ENCODE measurements at regions not wholly inside any gene's neighbourhood (a gene's known extent, or its start where the extent isn't known, plus 50 kb on each side); places are given as distances from the start of the nearest gene placed in this dataset.

DNA sequence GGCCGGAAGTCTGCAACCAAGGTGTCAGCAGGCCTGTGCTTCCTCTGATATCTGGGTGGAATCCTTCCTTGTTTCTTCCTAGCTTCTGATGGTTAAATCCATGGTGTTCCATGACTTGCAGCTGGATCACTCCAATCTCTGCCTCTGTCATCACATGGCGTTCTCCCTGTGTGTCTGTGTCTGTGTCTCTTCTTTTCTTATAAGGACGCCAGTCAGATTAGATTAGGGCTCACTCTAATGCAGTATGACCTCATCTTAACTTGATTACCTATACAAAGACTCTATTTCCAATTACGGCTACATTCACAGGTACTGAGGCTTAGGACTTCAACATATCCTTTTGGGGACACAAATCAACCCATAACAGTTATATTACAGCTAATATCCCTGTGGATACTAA lies 70.3 kb upstream of the FAM3C start:
- H3K4me3 ChIP-seq (ENCODE audit: low read depth, low read length) = no peak overlapping the region

DNA sequence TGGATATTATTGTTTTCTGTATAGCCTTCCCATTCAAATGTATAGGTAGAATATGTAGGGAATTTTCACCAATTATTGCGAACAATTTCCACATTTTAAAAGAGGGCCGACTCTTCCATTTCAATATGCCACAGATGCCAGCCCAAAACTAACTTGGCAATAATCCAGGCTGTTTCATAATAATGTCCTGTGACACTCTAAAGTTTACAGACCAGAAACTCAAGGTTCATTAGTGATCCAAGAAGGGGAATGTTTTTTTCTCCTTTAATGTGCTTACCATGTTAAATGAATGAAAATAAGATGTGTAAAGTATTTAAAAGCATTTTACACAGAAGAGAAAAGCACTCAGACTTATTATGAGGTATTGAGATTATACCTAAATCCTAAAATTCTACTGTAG lies 63.0 kb upstream of the FAM3C start:
- no peak overlapping the region for H3K4me3 ChIP-seq (ENCODE audit: low read depth, low read length)

- no peak overlapping the region for H3K4me3 ChIP-seq (ENCODE audit: low read depth, low read length)
Observed at GRCh38 chr7:121456785-121457359, 60.8 kb upstream of the FAM3C start.

DNA sequence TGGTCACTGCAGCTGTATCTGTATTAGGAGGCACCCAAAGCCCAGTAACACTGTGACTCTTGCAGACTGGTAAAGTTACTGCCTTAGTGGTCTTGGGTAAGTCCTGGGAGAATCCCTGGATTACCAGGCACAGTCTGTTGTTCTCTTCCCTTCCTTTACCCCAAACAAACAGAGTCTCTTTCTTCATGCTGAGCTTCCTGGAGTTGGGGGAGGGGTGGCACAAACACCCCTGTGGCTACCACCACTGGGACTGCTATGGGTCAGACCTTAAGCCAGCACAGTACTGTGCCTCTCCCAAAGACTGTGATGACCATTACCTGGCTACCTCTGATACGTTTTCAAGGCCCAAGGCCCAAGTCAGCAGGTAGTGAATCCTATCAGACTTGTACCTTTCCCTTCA lies 59.9 kb upstream of the FAM3C start:
- H3K4me3 ChIP-seq (ENCODE audit: low read depth, low read length) = no peak overlapping the region

GRCh38 chr7:121452389-121452788 lies 56.3 kb upstream of the FAM3C start:
- H3K4me3 ChIP-seq (ENCODE audit: low read depth, low read length) = no peak overlapping the region

DNA sequence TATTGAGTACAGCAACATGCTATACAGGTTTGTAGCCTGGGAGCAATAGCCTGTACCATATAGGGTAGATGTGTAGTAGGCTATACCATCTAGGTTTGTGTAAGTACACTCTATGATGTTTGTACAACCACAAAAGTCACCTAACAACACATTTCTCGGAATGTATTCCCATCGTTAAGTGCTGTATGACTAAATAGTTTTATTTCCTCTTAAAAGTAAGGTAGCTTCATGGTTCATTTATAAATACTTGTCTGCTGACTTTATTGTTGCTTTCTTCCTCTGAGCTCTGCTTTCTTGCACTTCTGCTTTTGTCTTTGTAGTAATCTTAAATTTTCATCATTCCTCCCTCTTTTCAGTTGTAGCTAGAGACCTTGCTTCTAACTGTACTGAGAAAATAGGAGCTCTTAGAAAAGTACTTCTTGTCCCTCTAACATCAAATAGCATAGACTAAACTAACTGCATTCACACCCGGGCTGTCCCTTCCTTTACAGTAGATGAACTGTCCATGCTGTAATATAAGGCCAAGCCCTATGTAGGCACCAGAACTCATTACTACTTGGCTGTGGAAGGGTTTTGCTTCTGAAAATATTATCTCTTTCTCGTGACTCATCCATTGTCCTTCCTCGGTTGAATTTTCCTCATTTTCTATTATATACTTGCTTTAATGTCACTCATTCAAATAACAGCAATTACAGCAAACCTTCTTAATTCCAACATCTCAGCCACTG lies 55.4 kb upstream of the FAM3C start:
- no peak overlapping the region for H3K4me3 ChIP-seq (ENCODE audit: low read depth, low read length)

- no peak overlapping the region for H3K4me3 ChIP-seq (ENCODE audit: low read depth, low read length)
Observed at GRCh38 chr7:121450631-121451198, 54.6 kb upstream of the FAM3C start.

DNA sequence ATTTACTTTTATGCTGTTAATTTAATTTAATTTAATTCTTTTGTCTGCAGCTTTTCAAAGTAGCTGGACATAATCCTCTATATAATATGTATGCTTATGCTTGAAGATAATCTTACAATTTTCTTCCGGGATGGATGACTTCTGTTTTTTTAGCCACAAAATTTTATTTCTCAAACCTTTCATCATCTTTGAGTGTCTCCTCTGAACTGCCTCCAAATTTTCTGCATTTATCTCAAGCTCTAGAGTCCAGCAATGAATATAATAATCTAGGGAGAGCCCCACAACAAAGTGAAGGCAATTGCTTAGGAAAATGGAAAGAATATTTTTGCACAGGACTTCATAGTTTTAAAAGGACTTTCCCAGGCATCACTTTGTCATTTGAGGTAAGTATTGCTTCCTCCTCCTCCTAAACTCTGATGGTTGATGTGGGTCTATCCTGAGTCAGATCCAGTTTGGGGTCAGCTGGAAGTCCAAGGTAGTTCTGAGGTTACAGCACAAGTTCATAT lies 53.7 kb upstream of the FAM3C start:
- H3K4me3 ChIP-seq (ENCODE audit: low read depth, low read length) = no peak overlapping the region

- H3K4me3 ChIP-seq (ENCODE audit: low read depth, low read length) = no peak overlapping the region
Observed at GRCh38 chr7:121449329-121449728, 53.2 kb upstream of the FAM3C start.

GRCh38 chr7:121448429-121448828 lies 52.3 kb upstream of the FAM3C start:
- no peak overlapping the region for H3K4me3 ChIP-seq (ENCODE audit: low read depth, low read length)

- H3K4me3 ChIP-seq (ENCODE audit: low read depth, low read length) = no peak overlapping the region
Observed at GRCh38 chr7:121447911-121448300, 51.8 kb upstream of the FAM3C start.

DNA sequence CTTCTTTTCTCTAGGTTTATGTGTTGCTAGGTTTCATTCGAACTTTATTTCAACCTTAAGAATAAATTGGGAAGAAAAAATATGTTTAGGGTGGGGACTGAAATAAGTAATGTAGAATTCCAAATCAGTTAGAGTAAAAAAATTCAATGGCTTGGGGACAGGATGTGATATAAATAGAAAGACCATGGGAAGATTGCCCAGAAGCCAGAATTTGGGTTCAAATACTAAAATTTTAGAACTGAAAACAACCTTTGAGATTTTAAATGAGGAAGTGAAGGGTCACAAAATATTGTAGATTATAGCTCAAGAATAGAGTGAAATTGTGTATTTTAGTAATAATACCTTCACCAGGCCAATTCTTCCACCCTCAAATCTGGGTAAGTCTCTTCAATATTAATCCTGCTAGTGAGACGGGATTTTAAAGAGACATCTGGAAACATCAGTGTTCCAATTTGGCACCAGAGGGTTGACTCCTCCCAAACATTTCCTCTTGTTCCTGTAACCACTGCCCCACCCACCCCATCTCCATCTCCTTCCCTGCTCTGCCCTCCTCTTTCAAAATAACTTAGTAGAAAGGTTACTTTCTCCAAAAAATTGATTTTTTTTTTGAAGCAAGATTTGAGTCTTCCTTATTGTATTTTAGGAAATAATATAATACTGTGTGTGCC lies 51.3 kb upstream of the FAM3C start:
- no peak overlapping the region for H3K4me3 ChIP-seq (ENCODE audit: low read depth, low read length)

DNA sequence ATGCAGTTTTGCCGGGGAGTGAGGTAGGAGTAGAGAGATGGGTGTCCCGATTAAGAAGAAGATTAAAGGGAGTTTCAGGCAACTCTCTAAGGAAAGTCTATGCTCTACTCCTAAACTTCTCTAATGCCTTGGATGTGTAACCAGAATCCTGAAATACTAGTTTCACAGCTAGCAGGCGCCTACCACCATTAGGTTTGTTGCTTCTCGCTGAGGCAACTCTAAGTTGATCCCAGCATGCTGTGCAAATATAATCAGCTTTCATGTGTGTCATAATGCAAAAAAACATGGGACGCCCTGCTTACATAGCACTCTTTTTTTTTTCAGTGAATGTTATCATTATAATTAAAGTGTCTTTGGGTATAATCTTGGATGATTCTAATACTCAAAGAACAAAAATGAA lies 50.4 kb upstream of the FAM3C start:
- H3K4me3 ChIP-seq (ENCODE audit: low read depth, low read length) = no peak overlapping the region

Data from iPS-11a (cell line).